A549 (cell line): ENCODE measurements at regions not wholly inside any gene's neighbourhood (a gene's known extent, or its start where the extent isn't known, plus 50 kb on each side); places are given as distances from the start of the nearest gene placed in this dataset.
A peak's percentile ranks its signal among the peaks of the same experiment; 100 is the strongest.

Experiments used
- ATAC-seq, 2 experiments: fragments of 200-7000 bp in 1 of 2; fragments of >200 bp in 1 of 2; cut with Nextera tagmentation in 1 of 2; cut with Tn5 transposase in 1 of 2; 3 replicates each; pipeline versions ENCODE4 v1.8.0 to v1.9.1; 2018 to 2020; ENCODE audit warnings: mild to moderate bottlenecking in 1 of 2, moderate library complexity in 1 of 2
- CTCF ChIA-PET: fragments of 300-600 bp; sonication (Branson Sonifier 250); formaldehyde crosslinking; extraction: SDS; loops from one replicate; lab custom pipeline; 2021; ENCODE audit warnings: antibody characterized with exemption, inconsistent platforms; lab: Yijun Ruan, JAX
- POLR2A ChIA-PET: fragments of 350-600 bp; formaldehyde crosslinking; extraction: SDS; loops from one replicate; lab custom pipeline; 2021; ENCODE audit warnings: antibody characterized with exemption, inconsistent platforms; lab: Yijun Ruan, JAX
- DNase-seq, 2 experiments: peaks; one replicate each; pipeline versions ENCODE4 v3.0.0 to v3.0.0-alpha.2; 2011 to 2016; ENCODE audit warnings: low read depth in 1 of 2, low spot score in 1 of 2
- FAIRE-seq: peaks from 2 replicates; lab custom pipeline; 2011; peaks lifted over from hg19 to GRCh38; lab: Jason Lieb, UNC
- H3K27ac ChIP-seq, 2 experiments: fragments of >200 bp; sonication (Bioruptor Twin); formaldehyde crosslinking; 3 replicates each; pipeline ENCODE4 v1.5.1; 2016 to 2017
- H3K4me1 ChIP-seq: fragments of >200 bp; sonication (Bioruptor Twin); formaldehyde crosslinking; 3 replicates; pipeline ENCODE4 v1.6.1; 2016
- H3K4me2 ChIP-seq: fragments of >200 bp; sonication (Bioruptor Twin); formaldehyde crosslinking; 3 replicates; pipeline ENCODE4 v1.6.1; 2016
- H3K4me3 ChIP-seq: fragments of >200 bp; sonication (Bioruptor Twin); formaldehyde crosslinking; 3 replicates; pipeline ENCODE4 v1.5.1; 2016
- H3K9me3 ChIP-seq: fragments of >200 bp; sonication (Bioruptor Twin); formaldehyde crosslinking; 3 replicates; pipeline ENCODE4 v1.6.1; 2016
- BHLHE40 ChIP-seq: IDR thresholded peaks from 2 replicates; pipeline ENCODE4 v1.6.1; 2012; ENCODE audit warnings: low read depth, low read length, inconsistent platforms
- CHD2 ChIP-seq: fragments of 150-350 bp; IDR thresholded peaks from 2 replicates; pipeline ENCODE4 v1.6.1; 2014; ENCODE audit warnings: low read length; ENCODE audit not compliant: partially characterized antibody
- CHD4 ChIP-seq: fragments of 200-600 bp; sonication (generic); IDR thresholded peaks from 2 replicates; pipeline ENCODE4 v1.6.1; 2016; ENCODE audit warnings: antibody characterized with exemption, mild to moderate bottlenecking, borderline replicate concordance
- EP300 ChIP-seq, 2 experiments: fragments of >200 bp; sonication (Bioruptor Twin); formaldehyde crosslinking; IDR thresholded peaks; 2 replicates in 1 of 2; 3 replicates in 1 of 2; pipeline ENCODE4 v1.6.1; 2016 to 2017
- HEYL ChIP-seq: fragments of 250-450 bp; sonication (Bioruptor Pico); IDR thresholded peaks from 2 replicates; pipeline ENCODE4 v1.8.0; 2021; ENCODE audit warnings: mild to moderate bottlenecking, moderate library complexity
- HOXA7 ChIP-seq: fragments of 250-450 bp; sonication (Bioruptor Pico); IDR thresholded peaks from 2 replicates; pipeline ENCODE4 v1.5.0; 2020; ENCODE audit warnings: mild to moderate bottlenecking, moderate library complexity
- HOXB5 ChIP-seq: fragments of 250-450 bp; sonication (Bioruptor Pico); IDR thresholded peaks from 2 replicates; pipeline ENCODE4 v1.5.0; 2020; ENCODE audit warnings: mild to moderate bottlenecking, moderate library complexity
- JUNB ChIP-seq: fragments of >200 bp; sonication (Bioruptor Twin); formaldehyde crosslinking; IDR thresholded peaks from 2 replicates; pipeline ENCODE4 v1.6.1; 2016
- MAFK ChIP-seq: fragments of 450-650 bp; IDR thresholded peaks from 2 replicates; pipeline ENCODE4 v1.6.1; 2014; ENCODE audit not compliant: partially characterized antibody
- MAZ ChIP-seq: fragments of 150-350 bp; IDR thresholded peaks from 2 replicates; pipeline ENCODE4 v1.6.1; 2014; ENCODE audit warnings: antibody characterized with exemption, low read depth, low read length, borderline replicate concordance
- NFE2L2 ChIP-seq: fragments of 150-350 bp; conservative IDR thresholded peaks from 2 replicates; pipeline ENCODE4 v1.6.1; 2014; ENCODE audit warnings: low read length
- NR3C1 ChIP-seq: fragments of >200 bp; sonication (Bioruptor Twin); formaldehyde crosslinking; IDR thresholded peaks from 3 replicates; pipeline ENCODE4 v1.6.1; 2017
- PHF8 ChIP-seq: fragments of 200-600 bp; sonication (generic); IDR thresholded peaks from 2 replicates; pipeline ENCODE4 v1.6.1; 2016; ENCODE audit warnings: low read depth, mild to moderate bottlenecking, antibody characterized with exemption, moderate library complexity, borderline replicate concordance
- POLR2A ChIP-seq: IDR thresholded peaks from 2 replicates; pipeline ENCODE4 v1.6.1; 2012; ENCODE audit warnings: mild to moderate bottlenecking, low read length
- POLR2AphosphoS2 ChIP-seq: conservative IDR thresholded peaks from 2 replicates; pipeline ENCODE4 v1.6.1; 2012; ENCODE audit warnings: low read length, improper control_type of control experiment, inconsistent platforms
- RCOR1 ChIP-seq: fragments of 150-350 bp; IDR thresholded peaks from 2 replicates; pipeline ENCODE4 v1.6.1; 2014; ENCODE audit warnings: antibody characterized with exemption, low read length, low read depth
- SREBF2 ChIP-seq: fragments of 450-650 bp; IDR thresholded peaks from 2 replicates; pipeline ENCODE4 v1.6.1; 2014; ENCODE audit warnings: mild to moderate bottlenecking, moderate library complexity
- TFCP2L1 ChIP-seq: fragments of 250-450 bp; sonication (Bioruptor Pico); IDR thresholded peaks from 2 replicates; pipeline ENCODE4 v1.5.0; 2021; ENCODE audit warnings: mild to moderate bottlenecking
- ZFP36 ChIP-seq: fragments of 450-650 bp; IDR thresholded peaks from 2 replicates; pipeline ENCODE4 v1.6.1; 2014; ENCODE audit warnings: borderline replicate concordance; ENCODE audit not compliant: partially characterized antibody
- WGBS: methylation state at CpG from one replicate; pipeline ENCODE4 v1.1.6; 2017; ENCODE audit errors: missing lambda C conversion rate; 5-methylcytosine and 5-hydroxymethylcytosine counted together
- TF ChIP-seq, protein P1 (sequence below): IDR thresholded peaks from 2 replicates; pipeline ENCODE4 v1.6.1; 2012
- TF ChIP-seq, protein P2 (sequence below): fragments of >200 bp; sonication (Bioruptor Twin); formaldehyde crosslinking; IDR thresholded peaks from 2 replicates; pipeline ENCODE4 v1.6.1; 2016
- TF ChIP-seq, protein P3 (sequence below): IDR thresholded peaks from 2 replicates; pipeline ENCODE4 v1.6.1; 2012; ENCODE audit warnings: low read depth, borderline replicate concordance
- TF ChIP-seq, protein P4 (sequence below): fragments of 150-350 bp; IDR thresholded peaks from 2 replicates; pipeline ENCODE4 v1.6.1; 2014; ENCODE audit warnings: low read depth, mild to moderate bottlenecking, low read length
- TF ChIP-seq, protein P5 (sequence below): fragments of >200 bp; sonication (Bioruptor Twin); formaldehyde crosslinking; IDR thresholded peaks from 3 replicates; pipeline ENCODE4 v1.6.1; 2016

DNA sequence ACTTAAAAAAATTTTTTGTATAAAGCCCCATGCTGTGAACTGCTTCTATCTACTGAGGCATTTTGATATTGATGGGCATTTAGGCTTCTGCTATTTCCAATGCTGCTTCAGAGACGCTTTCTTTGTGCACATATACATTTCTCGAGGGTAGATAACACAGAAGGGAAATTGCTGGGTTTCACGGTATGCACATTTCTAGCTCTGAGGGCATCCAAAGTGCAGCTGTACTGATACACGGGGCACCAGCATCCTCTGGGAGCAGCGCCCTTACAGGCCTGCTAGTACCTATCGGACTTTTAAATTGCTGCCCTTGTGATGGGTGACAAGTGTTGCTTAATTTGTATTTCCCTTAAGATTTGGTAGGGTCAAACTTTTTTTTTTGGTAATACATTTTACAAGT lies 88.6 kb downstream of the KCTD15 start:
- Histone ChIP-seq H3K4me1 (no peaks in the 10 kb centered on the region), H3K4me2 (no peak overlapping the region), H3K4me3 (no peak overlapping the region), H3K27ac (no peak overlapping the region), H3K9me3 (no peaks in the 10 kb centered on the region)
- ChIA-PET CTCF (interaction anchor here (0.6 to 1.1 kb wide), 3 partner anchors 17 to 1527 kb away, joined by 3 read pairs; no protein-coding TSS in a partner anchor), POLR2A (no interaction called here)
- no peak for DNase-seq
- 33% methylated on average over 6 of the region's 6 CpGs for WGBS
- FAIRE-seq = no peak
- ATAC-seq = no peak
- TF ChIP-seq HEYL (CRISPR knock-in tag) = no peak

DNA sequence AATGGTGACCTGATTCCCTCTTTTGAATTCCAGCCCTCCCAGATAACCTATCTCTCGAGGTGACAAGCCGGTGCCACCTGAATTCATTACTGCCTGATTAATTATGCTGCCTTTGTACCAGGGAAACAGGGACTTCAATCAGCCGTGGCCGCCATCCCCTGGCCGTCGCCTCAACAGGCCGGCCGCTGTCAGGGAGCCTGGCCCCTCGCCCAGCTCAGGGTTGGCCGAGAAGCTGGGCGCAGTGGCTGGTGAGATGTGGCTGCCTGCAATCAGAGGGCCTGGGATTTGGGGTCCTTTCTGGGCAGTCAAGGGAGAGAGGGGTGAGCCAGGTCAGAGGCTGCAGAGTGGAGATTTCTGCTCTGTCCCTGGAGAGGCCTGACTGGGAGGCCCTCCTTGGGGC lies 91.2 kb downstream of the KCTD15 start:
- TF ChIP-seq HOXA7 (CRISPR knock-in tag) = no peak
- TF ChIP-seq HOXB5 (CRISPR knock-in tag) = no peak
- TF ChIP-seq POLR2AphosphoS2 = no peak
- TF ChIP-seq CHD4 = no peak
- no peak for TF ChIP-seq NR3C1
- TF ChIP-seq, protein P1, sequence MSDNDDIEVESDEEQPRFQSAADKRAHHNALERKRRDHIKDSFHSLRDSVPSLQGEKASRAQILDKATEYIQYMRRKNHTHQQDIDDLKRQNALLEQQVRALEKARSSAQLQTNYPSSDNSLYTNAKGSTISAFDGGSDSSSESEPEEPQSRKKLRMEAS = no peak
- TF ChIP-seq HEYL (CRISPR knock-in tag) = no peak
- TF ChIP-seq NFE2L2 = no peak
- TF ChIP-seq EP300 (IDR thresholded peaks at IDR 0.05) = no peak
- no peak for TF ChIP-seq POLR2A
- TF ChIP-seq, protein P2, sequence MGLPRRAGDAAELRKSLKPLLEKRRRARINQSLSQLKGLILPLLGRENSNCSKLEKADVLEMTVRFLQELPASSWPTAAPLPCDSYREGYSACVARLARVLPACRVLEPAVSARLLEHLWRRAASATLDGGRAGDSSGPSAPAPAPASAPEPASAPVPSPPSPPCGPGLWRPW = no peak
- no peak for TF ChIP-seq CHD2
- no peak for TF ChIP-seq BHLHE40
- TF ChIP-seq JUNB = no peak
- TF ChIP-seq, protein P3, sequence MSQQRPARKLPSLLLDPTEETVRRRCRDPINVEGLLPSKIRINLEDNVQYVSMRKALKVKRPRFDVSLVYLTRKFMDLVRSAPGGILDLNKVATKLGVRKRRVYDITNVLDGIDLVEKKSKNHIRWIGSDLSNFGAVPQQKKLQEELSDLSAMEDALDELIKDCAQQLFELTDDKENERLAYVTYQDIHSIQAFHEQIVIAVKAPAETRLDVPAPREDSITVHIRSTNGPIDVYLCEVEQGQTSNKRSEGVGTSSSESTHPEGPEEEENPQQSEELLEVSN = no peak
- TF ChIP-seq MAZ = no peak
- TF ChIP-seq, protein P4, sequence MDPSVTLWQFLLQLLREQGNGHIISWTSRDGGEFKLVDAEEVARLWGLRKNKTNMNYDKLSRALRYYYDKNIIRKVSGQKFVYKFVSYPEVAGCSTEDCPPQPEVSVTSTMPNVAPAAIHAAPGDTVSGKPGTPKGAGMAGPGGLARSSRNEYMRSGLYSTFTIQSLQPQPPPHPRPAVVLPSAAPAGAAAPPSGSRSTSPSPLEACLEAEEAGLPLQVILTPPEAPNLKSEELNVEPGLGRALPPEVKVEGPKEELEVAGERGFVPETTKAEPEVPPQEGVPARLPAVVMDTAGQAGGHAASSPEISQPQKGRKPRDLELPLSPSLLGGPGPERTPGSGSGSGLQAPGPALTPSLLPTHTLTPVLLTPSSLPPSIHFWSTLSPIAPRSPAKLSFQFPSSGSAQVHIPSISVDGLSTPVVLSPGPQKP = no peak
- no peak for TF ChIP-seq RCOR1
- no peak for TF ChIP-seq TFCP2L1
- no peak for FAIRE-seq
- Histone ChIP-seq H3K4me1 (no peaks in the 10 kb centered on the region), H3K27ac (no peak overlapping the region), H3K9me3 (no peaks in the 10 kb centered on the region), H3K4me3 (no peak overlapping the region), H3K4me2 (no peak overlapping the region)
- ChIA-PET CTCF (interaction anchor here (1.0 to 1.9 kb wide), 6 partner anchors 13 to 209 kb away, joined by 3 to 9 read pairs (median 5); no protein-coding TSS in a partner anchor), POLR2A (no interaction called here)
- DNase-seq = no peak
- 0 out of 6 replicates have a peak, but pooled peaks of 1 of the 2 experiments have one; percentile 32 for ATAC-seq
- WGBS = 78% methylated on average over 11 of the region's 11 CpGs

DNA sequence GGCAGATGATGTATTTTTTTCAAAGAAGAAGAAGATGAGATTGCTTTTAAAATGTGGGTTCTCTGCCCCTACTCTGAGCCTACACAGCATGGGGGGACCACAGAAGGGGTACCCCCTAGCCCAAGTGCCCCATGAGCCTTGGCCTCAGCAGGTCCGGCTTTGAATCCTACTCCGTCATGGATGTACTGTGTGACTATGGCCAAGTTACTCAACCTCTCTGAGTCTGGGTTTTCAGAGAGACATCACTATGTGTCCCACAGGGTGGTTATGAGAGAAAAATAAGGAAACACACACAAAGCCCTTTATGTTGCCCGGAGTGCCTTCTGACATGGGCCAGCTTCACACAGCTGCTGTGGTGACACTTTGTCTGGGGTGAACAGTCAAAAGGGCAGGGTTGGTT lies 92.0 kb downstream of the KCTD15 start:
- POLR2A ChIA-PET = no interaction called here
- no peaks in the 10 kb centered on the region for H3K4me1 ChIP-seq
- no peak overlapping the region for H3K4me3 ChIP-seq
- H3K4me2 ChIP-seq = no peak overlapping the region
- WGBS = 59% methylated on average over 3 of the region's 3 CpGs
- no peak overlapping the region for H3K27ac ChIP-seq
- no peak for ATAC-seq
- CTCF ChIA-PET = interaction anchor here (0.7 to 1.9 kb wide), 7 partner anchors 14 to 1875 kb away, joined by 3 to 9 read pairs (median 4); no protein-coding TSS in a partner anchor
- DNase-seq = no peak
- H3K9me3 ChIP-seq = no peaks in the 10 kb centered on the region
- TF ChIP-seq PHF8 (no peak), NFE2L2 (no peak), MAFK (no peak), SREBF2 (no peak), ZFP36 (peak; percentile 41)
- TF ChIP-seq, protein P1 = no peak
- TF ChIP-seq, protein P5, sequence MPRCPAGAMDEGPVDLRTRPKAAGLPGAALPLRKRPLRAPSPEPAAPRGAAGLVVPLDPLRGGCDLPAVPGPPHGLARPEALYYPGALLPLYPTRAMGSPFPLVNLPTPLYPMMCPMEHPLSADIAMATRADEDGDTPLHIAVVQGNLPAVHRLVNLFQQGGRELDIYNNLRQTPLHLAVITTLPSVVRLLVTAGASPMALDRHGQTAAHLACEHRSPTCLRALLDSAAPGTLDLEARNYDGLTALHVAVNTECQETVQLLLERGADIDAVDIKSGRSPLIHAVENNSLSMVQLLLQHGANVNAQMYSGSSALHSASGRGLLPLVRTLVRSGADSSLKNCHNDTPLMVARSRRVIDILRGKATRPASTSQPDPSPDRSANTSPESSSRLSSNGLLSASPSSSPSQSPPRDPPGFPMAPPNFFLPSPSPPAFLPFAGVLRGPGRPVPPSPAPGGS = no peak
- no peak for FAIRE-seq
